Neural progenitor cell (in vitro differentiated cells): ENCODE measurements at regions not wholly inside any gene's neighbourhood (a gene's known extent, or its start where the extent isn't known, plus 50 kb on each side); places are given as distances from the start of the nearest gene placed in this dataset.

Experiments
- EZH2 ChIP-seq: fragments of 200-600 bp; sonication (generic); IDR thresholded peaks from 2 replicates; pipeline ENCODE4 v1.6.1; 2017; ENCODE audit warnings: antibody characterized with exemption, mild to moderate bottlenecking, moderate library complexity
- EZH2phosphoT487 ChIP-seq: fragments of 200-600 bp; sonication (generic); IDR thresholded peaks from 2 replicates; pipeline ENCODE4 v1.6.1; 2017; ENCODE audit warnings: antibody characterized with exemption
- TF ChIP-seq, protein P1 (sequence below): fragments of 200-600 bp; sonication (generic); IDR thresholded peaks from 2 replicates; pipeline ENCODE4 v1.5.1; 2017; ENCODE audit warnings: antibody characterized with exemption, mild to moderate bottlenecking

DNA sequence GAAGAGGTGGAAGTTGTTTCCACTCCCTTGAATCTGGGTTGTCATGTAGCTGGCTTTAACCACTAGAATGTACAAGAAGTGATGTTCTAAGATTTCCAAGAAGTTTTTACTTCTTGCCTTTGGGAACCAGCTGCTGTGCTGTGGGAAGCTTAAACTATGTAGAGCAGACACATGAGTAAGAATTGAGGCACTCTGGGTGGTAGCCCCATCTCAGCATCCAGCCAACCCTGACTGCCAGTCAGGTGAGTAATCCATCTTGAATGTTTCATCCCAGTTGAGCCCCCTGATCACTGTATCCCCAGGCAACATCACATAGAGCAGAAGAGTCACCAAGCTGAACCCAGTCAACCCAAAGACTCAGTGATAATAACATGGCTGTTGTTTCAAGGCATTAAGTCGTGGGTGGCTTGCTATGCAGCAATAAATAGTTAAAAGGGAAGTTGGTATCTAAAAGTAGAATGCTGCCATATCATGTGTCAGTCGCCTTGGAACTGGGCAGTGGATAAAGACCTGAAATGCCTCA is 62.8 kb upstream of the GPR139 start:
- TF ChIP-seq EZH2 (no peak), EZH2phosphoT487 (no peak)
- TF ChIP-seq, protein P1, sequence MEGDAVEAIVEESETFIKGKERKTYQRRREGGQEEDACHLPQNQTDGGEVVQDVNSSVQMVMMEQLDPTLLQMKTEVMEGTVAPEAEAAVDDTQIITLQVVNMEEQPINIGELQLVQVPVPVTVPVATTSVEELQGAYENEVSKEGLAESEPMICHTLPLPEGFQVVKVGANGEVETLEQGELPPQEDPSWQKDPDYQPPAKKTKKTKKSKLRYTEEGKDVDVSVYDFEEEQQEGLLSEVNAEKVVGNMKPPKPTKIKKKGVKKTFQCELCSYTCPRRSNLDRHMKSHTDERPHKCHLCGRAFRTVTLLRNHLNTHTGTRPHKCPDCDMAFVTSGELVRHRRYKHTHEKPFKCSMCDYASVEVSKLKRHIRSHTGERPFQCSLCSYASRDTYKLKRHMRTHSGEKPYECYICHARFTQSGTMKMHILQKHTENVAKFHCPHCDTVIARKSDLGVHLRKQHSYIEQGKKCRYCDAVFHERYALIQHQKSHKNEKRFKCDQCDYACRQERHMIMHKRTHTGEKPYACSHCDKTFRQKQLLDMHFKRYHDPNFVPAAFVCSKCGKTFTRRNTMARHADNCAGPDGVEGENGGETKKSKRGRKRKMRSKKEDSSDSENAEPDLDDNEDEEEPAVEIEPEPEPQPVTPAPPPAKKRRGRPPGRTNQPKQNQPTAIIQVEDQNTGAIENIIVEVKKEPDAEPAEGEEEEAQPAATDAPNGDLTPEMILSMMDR = no peak
